ENCODE measurements at regions not wholly inside any gene's neighbourhood (a gene's known extent, or its start where the extent isn't known, plus 50 kb on each side); places are given as distances from the start of the nearest gene placed in this dataset.

GRCh38 chr6:128704601-128705000 is 178.3 kb upstream of the LAMA2 start:
- TF ChIP-seq, protein P1, sequence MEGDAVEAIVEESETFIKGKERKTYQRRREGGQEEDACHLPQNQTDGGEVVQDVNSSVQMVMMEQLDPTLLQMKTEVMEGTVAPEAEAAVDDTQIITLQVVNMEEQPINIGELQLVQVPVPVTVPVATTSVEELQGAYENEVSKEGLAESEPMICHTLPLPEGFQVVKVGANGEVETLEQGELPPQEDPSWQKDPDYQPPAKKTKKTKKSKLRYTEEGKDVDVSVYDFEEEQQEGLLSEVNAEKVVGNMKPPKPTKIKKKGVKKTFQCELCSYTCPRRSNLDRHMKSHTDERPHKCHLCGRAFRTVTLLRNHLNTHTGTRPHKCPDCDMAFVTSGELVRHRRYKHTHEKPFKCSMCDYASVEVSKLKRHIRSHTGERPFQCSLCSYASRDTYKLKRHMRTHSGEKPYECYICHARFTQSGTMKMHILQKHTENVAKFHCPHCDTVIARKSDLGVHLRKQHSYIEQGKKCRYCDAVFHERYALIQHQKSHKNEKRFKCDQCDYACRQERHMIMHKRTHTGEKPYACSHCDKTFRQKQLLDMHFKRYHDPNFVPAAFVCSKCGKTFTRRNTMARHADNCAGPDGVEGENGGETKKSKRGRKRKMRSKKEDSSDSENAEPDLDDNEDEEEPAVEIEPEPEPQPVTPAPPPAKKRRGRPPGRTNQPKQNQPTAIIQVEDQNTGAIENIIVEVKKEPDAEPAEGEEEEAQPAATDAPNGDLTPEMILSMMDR (IDR thresholded peaks at IDR 0.05), result no peak
- TF ChIP-seq POLR2AphosphoS5 (IDR thresholded peaks at IDR 0.05) (no peak), POLR2A (IDR thresholded peaks at IDR 0.05) (no peak), EP300 (IDR thresholded peaks at IDR 0.05) (no peak)

Measured in stomach (tissue), 4 donors.